Tibial nerve (tissue), 4 donors: ENCODE measurements at regions not wholly inside any gene's neighbourhood (a gene's known extent, or its start where the extent isn't known, plus 50 kb on each side); places are given as distances from the start of the nearest gene placed in this dataset.

ENCODE experiments used
- EP300 ChIP-seq, 2 donors: sonication (generic); formaldehyde crosslinking; IDR thresholded peaks; one replicate each; pipeline ENCODE4 v1.6.1; 2017; ENCODE audit warnings: antibody characterized with exemption in 2 of 2, mild to moderate bottlenecking in 1 of 2
- TF ChIP-seq, protein P1 (sequence below), 5 experiments: fragments of 200-600 bp in 3 of 5; fragments of 450-650 bp in 2 of 5; sonication (generic) in 3 of 5; IDR thresholded peaks; one replicate each; pipeline ENCODE4 v1.5.1; 2016 to 2019; ENCODE audit warnings: antibody characterized with exemption in 5 of 5, mild to moderate bottlenecking in 3 of 5, moderate library complexity in 2 of 5

DNA sequence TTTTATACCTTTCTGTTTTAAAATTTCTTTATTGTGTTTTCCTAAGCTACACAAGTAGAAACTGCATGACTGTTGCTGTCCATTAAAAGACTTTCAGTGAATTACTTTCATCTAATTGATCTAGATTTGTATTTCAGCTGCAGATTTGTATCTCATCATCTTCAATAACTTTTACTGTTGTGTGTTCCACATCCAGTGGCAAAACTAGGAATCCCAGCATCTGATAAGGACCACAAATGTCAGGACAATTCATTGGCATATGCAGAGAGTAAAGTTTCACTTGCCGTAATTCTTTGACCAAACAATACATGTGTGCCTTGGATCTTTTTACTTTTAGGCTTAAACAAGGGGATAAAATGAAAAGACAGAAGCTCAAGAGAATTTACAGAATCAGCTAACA is 112.6 kb downstream of the FBXO8 start:
- TF ChIP-seq, protein P1, sequence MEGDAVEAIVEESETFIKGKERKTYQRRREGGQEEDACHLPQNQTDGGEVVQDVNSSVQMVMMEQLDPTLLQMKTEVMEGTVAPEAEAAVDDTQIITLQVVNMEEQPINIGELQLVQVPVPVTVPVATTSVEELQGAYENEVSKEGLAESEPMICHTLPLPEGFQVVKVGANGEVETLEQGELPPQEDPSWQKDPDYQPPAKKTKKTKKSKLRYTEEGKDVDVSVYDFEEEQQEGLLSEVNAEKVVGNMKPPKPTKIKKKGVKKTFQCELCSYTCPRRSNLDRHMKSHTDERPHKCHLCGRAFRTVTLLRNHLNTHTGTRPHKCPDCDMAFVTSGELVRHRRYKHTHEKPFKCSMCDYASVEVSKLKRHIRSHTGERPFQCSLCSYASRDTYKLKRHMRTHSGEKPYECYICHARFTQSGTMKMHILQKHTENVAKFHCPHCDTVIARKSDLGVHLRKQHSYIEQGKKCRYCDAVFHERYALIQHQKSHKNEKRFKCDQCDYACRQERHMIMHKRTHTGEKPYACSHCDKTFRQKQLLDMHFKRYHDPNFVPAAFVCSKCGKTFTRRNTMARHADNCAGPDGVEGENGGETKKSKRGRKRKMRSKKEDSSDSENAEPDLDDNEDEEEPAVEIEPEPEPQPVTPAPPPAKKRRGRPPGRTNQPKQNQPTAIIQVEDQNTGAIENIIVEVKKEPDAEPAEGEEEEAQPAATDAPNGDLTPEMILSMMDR (IDR thresholded peaks at IDR 0.05), result no peak
- TF ChIP-seq EP300 (IDR thresholded peaks at IDR 0.05), result no peak
